ENCODE measurements at regions not wholly inside any gene's neighbourhood (a gene's known extent, or its start where the extent isn't known, plus 50 kb on each side); places are given as distances from the start of the nearest gene placed in this dataset.

GRCh38 chr4:29199025-29199424, 1521.1 kb upstream of the PCDH7 start:
- H3K4me3 ChIP-seq (ENCODE audit: low read length in 2 of 2): no peak overlapping the region
- intact Hi-C loops (cut with micrococcal nuclease): no loop called here
- Mint-ChIP-seq H3K4me1 (no peaks in the 10 kb centered on the region), H3K36me3 (no peaks in the 10 kb centered on the region), H3K27ac (no peak overlapping the region), H3K4me3 (no peak overlapping the region), H3K27me3 (no peaks in the 10 kb centered on the region), H3K9me3 (peaks cover 0 to 20% (median 5%) of the 10 kb centered on the region in 8 donors)
- no peaks in the 10 kb centered on the region for H3K4me1 ChIP-seq (ENCODE audit: insufficient read depth, low read length)
- H3K27ac ChIP-seq (ENCODE audit: low read depth, low read length): no peak overlapping the region
- POLR2A ChIA-PET (ENCODE audit: partially characterized antibody): no interaction called here
- H3K36me3 ChIP-seq (ENCODE audit: insufficient read depth, low read length): no peaks in the 10 kb centered on the region
- CTCF ChIA-PET (ENCODE audit: partially characterized antibody): no interaction called here
- no peaks in the 10 kb centered on the region for H3K27me3 ChIP-seq (ENCODE audit: insufficient read depth, low read length)
- no peak for DNase-seq
- no peaks in the 10 kb centered on the region for H3K9me3 ChIP-seq (ENCODE audit: control insufficient read depth in 1 of 2, low read length in 2 of 2)

GRCh38 chr4:29199485-29199884, 1520.7 kb upstream of the PCDH7 start:
- CTCF ChIA-PET (ENCODE audit: partially characterized antibody): no interaction called here
- H3K4me3 ChIP-seq (ENCODE audit: low read length in 2 of 2): no peak overlapping the region
- H3K27me3 ChIP-seq (ENCODE audit: insufficient read depth, low read length): no peaks in the 10 kb centered on the region
- Mint-ChIP-seq H3K36me3 (no peaks in the 10 kb centered on the region), H3K9me3 (peaks cover 0 to 17% (median 5%) of the 10 kb centered on the region in 8 donors), H3K4me3 (no peak overlapping the region), H3K27me3 (no peaks in the 10 kb centered on the region), H3K27ac (no peak overlapping the region), H3K4me1 (no peaks in the 10 kb centered on the region)
- intact Hi-C loops (cut with micrococcal nuclease): no loop called here
- H3K36me3 ChIP-seq (ENCODE audit: insufficient read depth, low read length): no peaks in the 10 kb centered on the region
- no peak overlapping the region for H3K27ac ChIP-seq (ENCODE audit: low read depth, low read length)
- no peaks in the 10 kb centered on the region for H3K9me3 ChIP-seq (ENCODE audit: control insufficient read depth in 1 of 2, low read length in 2 of 2)
- no peak for DNase-seq
- POLR2A ChIA-PET (ENCODE audit: partially characterized antibody): no interaction called here
- no peaks in the 10 kb centered on the region for H3K4me1 ChIP-seq (ENCODE audit: insufficient read depth, low read length)

GRCh38 chr4:29213020-29213419, 1507.1 kb upstream of the PCDH7 start:
- no peak for DNase-seq
- H3K27ac Mint-ChIP-seq: no peak overlapping the region
- no peaks in the 10 kb centered on the region for H3K27me3 Mint-ChIP-seq
- intact Hi-C loops (cut with micrococcal nuclease): no loop called here
- H3K4me1 Mint-ChIP-seq: no peaks in the 10 kb centered on the region
- Histone ChIP-seq H3K27me3 (ENCODE audit: insufficient read depth, low read length) (no peaks in the 10 kb centered on the region), H3K36me3 (ENCODE audit: insufficient read depth, low read length) (no peaks in the 10 kb centered on the region), H3K4me1 (ENCODE audit: insufficient read depth, low read length) (no peaks in the 10 kb centered on the region), H3K4me3 (ENCODE audit: low read length in 2 of 2) (no peak overlapping the region), H3K27ac (ENCODE audit: low read depth, low read length) (no peak overlapping the region), H3K9me3 (ENCODE audit: control insufficient read depth in 1 of 2, low read length in 2 of 2) (no peaks in the 10 kb centered on the region)
- H3K9me3 Mint-ChIP-seq: peaks cover 0 to 18% (median 3%) of the 10 kb centered on the region in 8 donors
- CTCF ChIA-PET (ENCODE audit: partially characterized antibody): no interaction called here
- POLR2A ChIA-PET (ENCODE audit: partially characterized antibody): no interaction called here
- H3K4me3 Mint-ChIP-seq: no peak overlapping the region
- H3K36me3 Mint-ChIP-seq: no peaks in the 10 kb centered on the region

- Histone ChIP-seq H3K27ac (ENCODE audit: low read depth, low read length) (no peak overlapping the region), H3K4me1 (ENCODE audit: insufficient read depth, low read length) (no peaks in the 10 kb centered on the region), H3K36me3 (ENCODE audit: insufficient read depth, low read length) (no peaks in the 10 kb centered on the region), H3K27me3 (ENCODE audit: insufficient read depth, low read length) (no peaks in the 10 kb centered on the region), H3K9me3 (ENCODE audit: control insufficient read depth in 1 of 2, low read length in 2 of 2) (no peaks in the 10 kb centered on the region), H3K4me3 (ENCODE audit: low read length in 2 of 2) (no peak overlapping the region)
- H3K4me3 Mint-ChIP-seq: no peak overlapping the region
- POLR2A ChIA-PET (ENCODE audit: partially characterized antibody): no interaction called here
- CTCF ChIA-PET (ENCODE audit: partially characterized antibody): no interaction called here
- intact Hi-C loops (cut with micrococcal nuclease): no loop called here
- no peaks in the 10 kb centered on the region for H3K36me3 Mint-ChIP-seq
- H3K9me3 Mint-ChIP-seq: peaks cover 0 to 13% (median 2%) of the 10 kb centered on the region in 8 donors
- no peak for DNase-seq
- H3K4me1 Mint-ChIP-seq: no peaks in the 10 kb centered on the region
- H3K27ac Mint-ChIP-seq: no peak overlapping the region
- H3K27me3 Mint-ChIP-seq: no peaks in the 10 kb centered on the region
These were observed 1499.4 kb upstream of the PCDH7 start for GRCh38 chr4:29220761-29221160.

DNA sequence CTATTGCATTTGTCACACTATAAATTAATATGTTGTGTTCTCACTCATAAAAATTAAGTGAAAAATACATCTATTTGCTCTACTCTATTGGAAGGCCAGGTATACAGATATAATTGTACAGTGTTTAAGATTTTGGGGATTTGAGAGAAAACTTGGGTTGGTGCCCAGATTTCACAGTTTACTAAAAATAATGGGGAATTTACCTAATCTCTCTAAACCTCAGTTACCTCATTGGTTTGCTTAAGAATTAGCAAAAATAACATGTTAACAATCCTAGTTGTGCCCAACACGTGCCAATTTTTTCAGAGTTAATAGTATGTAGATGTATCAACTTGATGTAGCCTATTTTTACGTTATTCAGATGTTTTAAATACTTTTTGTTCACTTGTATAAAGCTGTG, 1495.3 kb upstream of the PCDH7 start:
- Histone ChIP-seq H3K4me1 (ENCODE audit: insufficient read depth, low read length) (no peaks in the 10 kb centered on the region), H3K9me3 (ENCODE audit: control insufficient read depth in 1 of 2, low read length in 2 of 2) (peaks cover 0 to 3% of the 10 kb centered on the region in 2 donors), H3K4me3 (ENCODE audit: low read length in 2 of 2) (no peak overlapping the region), H3K27me3 (ENCODE audit: insufficient read depth, low read length) (no peaks in the 10 kb centered on the region), H3K36me3 (ENCODE audit: insufficient read depth, low read length) (no peaks in the 10 kb centered on the region), H3K27ac (ENCODE audit: low read depth, low read length) (no peak overlapping the region)
- Mint-ChIP-seq H3K9me3 (peaks cover 0 to 18% (median 5%) of the 10 kb centered on the region in 8 donors), H3K36me3 (no peaks in the 10 kb centered on the region), H3K27me3 (no peaks in the 10 kb centered on the region), H3K4me1 (no peaks in the 10 kb centered on the region), H3K4me3 (no peak overlapping the region), H3K27ac (no peak overlapping the region)
- POLR2A ChIA-PET (ENCODE audit: partially characterized antibody): no interaction called here
- no peak for DNase-seq
- CTCF ChIA-PET (ENCODE audit: partially characterized antibody): no interaction called here
- intact Hi-C loops (cut with micrococcal nuclease): no loop called here

GRCh38 chr4:29240641-29241040, 1479.5 kb upstream of the PCDH7 start:
- H3K9me3 Mint-ChIP-seq: peaks cover 0 to 19% (median 6%) of the 10 kb centered on the region in 8 donors
- H3K4me3 ChIP-seq (ENCODE audit: low read length in 2 of 2): no peak overlapping the region
- H3K4me1 Mint-ChIP-seq: no peaks in the 10 kb centered on the region
- H3K27ac Mint-ChIP-seq: no peak overlapping the region
- CTCF ChIA-PET (ENCODE audit: partially characterized antibody): no interaction called here
- no peak for DNase-seq
- no peaks in the 10 kb centered on the region for H3K36me3 Mint-ChIP-seq
- no peak overlapping the region for H3K4me3 Mint-ChIP-seq
- no peak overlapping the region for H3K27ac ChIP-seq (ENCODE audit: low read depth, low read length)
- H3K9me3 ChIP-seq (ENCODE audit: control insufficient read depth in 1 of 2, low read length in 2 of 2): no peaks in the 10 kb centered on the region
- no peaks in the 10 kb centered on the region for H3K4me1 ChIP-seq (ENCODE audit: insufficient read depth, low read length)
- POLR2A ChIA-PET (ENCODE audit: partially characterized antibody): no interaction called here
- H3K27me3 ChIP-seq (ENCODE audit: insufficient read depth, low read length): no peaks in the 10 kb centered on the region
- H3K36me3 ChIP-seq (ENCODE audit: insufficient read depth, low read length): no peaks in the 10 kb centered on the region
- intact Hi-C loops (cut with micrococcal nuclease): no loop called here
- no peaks in the 10 kb centered on the region for H3K27me3 Mint-ChIP-seq

DNA sequence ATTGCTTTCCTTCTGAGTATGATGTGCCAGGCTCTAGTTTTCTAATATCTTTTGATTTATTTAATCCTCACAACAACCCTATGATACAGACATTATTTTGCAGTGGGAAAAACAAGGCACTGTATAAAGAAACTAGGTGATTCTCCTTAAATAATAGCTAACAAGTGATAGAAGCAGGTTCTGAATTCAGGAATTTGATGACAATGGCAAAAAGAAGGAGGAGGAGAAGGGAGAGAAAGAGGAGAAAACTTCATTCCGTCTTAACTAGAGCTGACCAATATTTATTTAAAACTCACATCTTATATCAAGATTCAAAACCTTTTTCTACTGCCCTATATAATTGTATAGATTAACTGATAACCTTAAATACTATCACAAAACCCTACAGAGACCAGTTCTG, 1477.1 kb upstream of the PCDH7 start:
- no peak overlapping the region for H3K27ac Mint-ChIP-seq
- H3K9me3 Mint-ChIP-seq: peaks cover 0 to 7% (median 3%) of the 10 kb centered on the region in 8 donors
- ChIA-PET POLR2A (ENCODE audit: partially characterized antibody) (no interaction called here), CTCF (ENCODE audit: partially characterized antibody) (no interaction called here)
- no peaks in the 10 kb centered on the region for H3K36me3 ChIP-seq (ENCODE audit: insufficient read depth, low read length)
- no peaks in the 10 kb centered on the region for H3K27me3 Mint-ChIP-seq
- no peak overlapping the region for H3K27ac ChIP-seq (ENCODE audit: low read depth, low read length)
- H3K9me3 ChIP-seq (ENCODE audit: control insufficient read depth in 1 of 2, low read length in 2 of 2): no peaks in the 10 kb centered on the region
- no peak overlapping the region for H3K4me3 Mint-ChIP-seq
- no peaks in the 10 kb centered on the region for H3K4me1 ChIP-seq (ENCODE audit: insufficient read depth, low read length)
- H3K4me1 Mint-ChIP-seq: no peaks in the 10 kb centered on the region
- H3K4me3 ChIP-seq (ENCODE audit: low read length in 2 of 2): no peak overlapping the region
- intact Hi-C loops (cut with micrococcal nuclease): no loop called here
- no peak for DNase-seq
- H3K36me3 Mint-ChIP-seq: no peaks in the 10 kb centered on the region
- H3K27me3 ChIP-seq (ENCODE audit: insufficient read depth, low read length): no peaks in the 10 kb centered on the region

DNA sequence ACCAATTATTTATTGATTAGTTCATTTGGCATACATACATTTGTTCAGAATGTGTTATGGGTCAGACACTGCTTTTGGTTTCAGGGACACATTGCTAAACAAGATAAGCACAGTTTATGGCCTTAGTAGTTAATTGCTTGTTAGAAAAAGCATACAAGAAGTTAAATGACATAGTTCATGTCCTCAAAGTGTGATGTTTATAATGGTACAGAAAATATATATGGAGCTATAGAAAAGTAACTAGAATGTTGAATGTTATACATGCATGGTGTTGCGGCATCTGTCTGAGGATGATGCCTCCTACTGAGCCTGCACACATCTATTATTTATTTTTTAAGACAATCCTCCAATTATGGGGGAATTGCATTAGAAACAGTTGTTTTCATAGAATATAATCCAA, 1476.3 kb upstream of the PCDH7 start:
- Histone ChIP-seq H3K4me3 (ENCODE audit: low read length in 2 of 2) (no peak overlapping the region), H3K9me3 (ENCODE audit: control insufficient read depth in 1 of 2, low read length in 2 of 2) (no peaks in the 10 kb centered on the region), H3K4me1 (ENCODE audit: insufficient read depth, low read length) (no peaks in the 10 kb centered on the region), H3K27me3 (ENCODE audit: insufficient read depth, low read length) (no peaks in the 10 kb centered on the region), H3K27ac (ENCODE audit: low read depth, low read length) (no peak overlapping the region), H3K36me3 (ENCODE audit: insufficient read depth, low read length) (no peaks in the 10 kb centered on the region)
- H3K27ac Mint-ChIP-seq: no peak overlapping the region
- POLR2A ChIA-PET (ENCODE audit: partially characterized antibody): no interaction called here
- H3K36me3 Mint-ChIP-seq: no peaks in the 10 kb centered on the region
- CTCF ChIA-PET (ENCODE audit: partially characterized antibody): no interaction called here
- no peaks in the 10 kb centered on the region for H3K27me3 Mint-ChIP-seq
- H3K9me3 Mint-ChIP-seq: peaks cover 0 to 7% (median 3%) of the 10 kb centered on the region in 8 donors
- intact Hi-C loops (cut with micrococcal nuclease): no loop called here
- H3K4me3 Mint-ChIP-seq: no peak overlapping the region
- H3K4me1 Mint-ChIP-seq: no peaks in the 10 kb centered on the region
- DNase-seq: no peak

Data from CD4-positive, alpha-beta memory T cell (primary cell).